ENCODE measurements at regions not wholly inside any gene's neighbourhood (a gene's known extent, or its start where the extent isn't known, plus 50 kb on each side); places are given as distances from the start of the nearest gene placed in this dataset.
"Not testable (repeated sequence)": the region's sequence is repeated elsewhere in the genome, so short reads cannot be mapped to it uniquely, and the experiment has no call there.

DNA sequence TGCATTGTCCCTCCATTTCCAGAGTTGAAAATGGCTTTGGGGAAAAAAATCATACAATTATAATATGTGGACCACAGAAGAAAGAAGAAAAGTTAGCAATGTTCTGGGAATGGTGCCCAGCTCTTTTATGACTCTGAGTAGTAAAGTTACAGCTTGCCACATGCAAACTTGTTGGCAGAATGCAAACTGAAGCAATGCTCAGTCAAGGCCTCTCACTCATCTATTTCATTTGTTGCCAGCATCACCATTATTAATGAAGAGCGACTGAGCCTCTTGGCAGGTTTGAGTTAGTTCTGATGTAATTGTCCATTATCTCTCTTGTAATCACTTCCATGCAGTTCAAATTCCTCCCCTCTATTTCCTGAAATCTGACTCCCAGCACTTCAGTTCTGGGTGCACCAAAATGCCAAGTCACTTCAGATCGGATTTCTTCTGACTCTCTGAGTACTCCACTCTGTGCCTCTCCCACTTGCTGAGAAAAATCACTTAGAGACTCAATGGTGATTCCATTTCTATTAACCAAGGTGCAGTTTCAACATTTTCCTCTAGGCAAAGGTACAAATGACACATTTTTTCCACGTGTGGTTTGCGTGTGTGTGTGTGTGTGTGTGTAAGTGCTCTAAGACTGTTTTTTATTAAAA is 154.4 kb upstream of the STMND1 start:
- DNase-seq = peak; percentile 35

DNA sequence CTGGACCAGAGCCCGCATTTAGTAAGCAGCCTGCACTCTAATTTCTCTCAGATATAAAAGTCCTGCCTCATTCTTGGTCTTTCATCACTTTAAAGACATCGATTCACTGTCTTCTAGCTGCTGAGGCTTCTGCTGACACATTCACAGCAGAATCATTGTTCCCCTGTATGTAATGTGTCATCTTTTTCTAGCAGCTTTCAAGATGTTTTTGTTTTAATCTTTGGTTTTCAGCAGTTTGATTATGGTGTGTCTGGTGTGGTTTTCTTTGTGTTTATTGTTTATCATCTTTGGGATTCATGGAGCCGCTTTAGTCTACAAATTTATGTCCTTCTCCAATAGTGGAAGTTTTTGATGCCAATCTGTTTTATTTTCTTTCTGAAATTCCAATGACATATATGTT is 157.3 kb upstream of the STMND1 start:
- DNase-seq = no peak

DNA sequence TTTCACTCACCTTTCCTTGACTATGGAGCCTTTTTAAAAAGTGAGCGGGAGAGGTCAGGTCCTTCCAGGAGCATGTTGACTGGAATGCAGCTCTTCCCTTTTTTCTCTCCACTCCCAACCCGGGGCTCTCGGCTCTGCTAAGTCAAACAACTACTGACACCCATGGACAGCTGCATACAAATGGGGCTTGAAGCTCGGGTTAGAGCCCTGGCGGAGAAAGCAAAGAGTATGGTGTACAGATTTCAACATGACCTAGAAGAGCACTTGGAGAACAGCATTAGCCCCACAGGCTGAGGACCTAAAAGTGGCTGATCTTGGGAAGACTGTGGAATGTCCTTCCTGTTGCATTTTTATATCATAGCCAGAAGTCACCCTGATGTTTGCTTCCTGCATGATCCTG is 162.0 kb upstream of the STMND1 start:
- DNase-seq = no peak

DNA sequence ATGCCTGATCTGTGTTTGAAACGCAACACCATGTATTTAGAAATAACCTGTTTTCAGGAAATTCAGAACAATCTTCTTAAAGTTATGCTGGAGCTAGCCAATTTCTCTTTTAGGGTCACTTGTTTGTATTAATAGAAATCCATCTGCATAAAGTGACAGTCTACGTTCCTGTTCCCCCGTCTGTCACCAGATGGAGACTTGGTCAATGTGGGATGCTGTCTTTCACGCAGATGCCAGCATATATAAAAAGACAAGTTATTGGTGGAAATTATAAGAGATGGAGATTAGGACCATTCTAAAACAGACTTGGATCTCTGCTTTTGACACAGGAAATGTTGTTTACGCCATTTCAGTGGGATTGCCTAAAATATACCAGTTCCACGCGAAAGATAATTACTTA is 162.5 kb upstream of the STMND1 start:
- DNase-seq = no peak

DNA sequence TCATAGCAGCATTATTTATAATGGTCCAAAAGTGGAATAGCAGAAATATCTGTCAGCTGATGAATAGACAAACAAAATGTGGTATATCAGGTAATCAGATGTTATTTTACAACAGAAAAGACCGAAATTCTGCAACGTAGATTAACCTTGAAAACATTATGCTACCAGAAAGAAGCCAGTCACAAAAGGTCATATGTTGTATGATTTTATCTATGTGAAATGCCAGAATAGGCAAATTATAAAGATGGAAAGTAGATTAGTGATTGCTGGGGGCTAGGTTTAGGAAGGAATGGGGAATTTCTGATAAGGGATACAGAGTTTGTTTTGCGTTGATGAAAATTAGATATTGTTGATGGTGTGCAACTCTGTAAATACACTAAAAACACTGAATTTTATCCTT is 165.0 kb upstream of the STMND1 start:
- DNase-seq = no peak

DNA sequence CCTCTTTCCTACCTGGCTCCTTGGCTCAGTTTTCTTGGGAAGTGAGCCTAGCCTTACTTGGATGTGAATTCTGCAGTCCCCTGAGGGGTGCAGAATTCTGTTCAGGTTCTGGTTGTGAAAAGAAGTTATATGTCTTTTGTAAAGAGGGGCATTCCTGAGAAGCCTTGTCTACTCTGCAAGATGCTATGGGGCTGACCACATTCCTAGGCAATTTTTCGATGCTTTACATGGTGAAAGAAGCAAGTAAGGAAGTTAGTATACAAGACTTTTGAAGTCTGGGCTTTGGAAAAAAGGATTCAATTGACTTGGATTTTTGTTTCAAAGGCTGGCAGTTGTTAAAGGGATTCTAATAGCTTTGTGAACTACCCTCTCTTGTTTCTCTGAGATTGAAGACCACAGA is 167.9 kb upstream of the STMND1 start:
- DNase-seq = no peak

DNA sequence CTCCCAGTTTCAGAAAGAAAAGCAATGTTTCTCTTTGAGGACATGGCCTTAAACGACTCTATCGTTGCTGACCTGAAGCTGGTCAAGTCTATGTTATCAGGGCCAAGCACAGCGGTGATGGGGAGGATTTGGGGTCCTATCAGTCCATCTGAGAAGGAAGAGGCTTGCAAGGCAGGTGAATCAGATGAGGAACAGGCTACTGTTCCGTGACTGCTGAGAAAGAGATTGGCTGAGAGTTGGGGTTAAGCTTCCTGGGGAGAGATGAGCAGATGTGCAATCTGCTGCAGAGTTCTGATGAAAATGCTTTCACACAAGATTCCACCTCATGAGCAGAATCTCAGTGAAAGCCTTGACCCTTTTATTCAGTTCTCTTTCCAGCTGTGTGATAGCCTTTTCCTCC is 168.3 kb upstream of the STMND1 start:
- DNase-seq = no peak

DNA sequence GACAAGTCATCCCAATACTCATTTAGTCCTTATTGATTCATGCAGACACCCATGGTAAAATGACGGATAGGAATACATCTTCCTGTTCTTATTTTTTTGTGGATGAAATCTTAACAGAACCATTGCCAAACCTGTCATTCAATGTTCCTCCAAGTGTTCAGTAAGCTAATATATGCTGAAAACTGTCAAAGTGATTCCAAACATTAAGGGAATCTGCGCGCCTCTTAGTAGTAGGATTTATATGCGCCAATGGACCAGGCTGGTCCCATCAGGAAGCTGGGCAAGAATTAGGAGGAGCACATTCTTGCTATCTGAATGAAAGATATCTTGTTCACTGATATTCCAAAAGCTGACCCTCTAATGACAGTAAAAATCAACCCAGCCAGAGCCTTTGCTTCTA is 168.9 kb upstream of the STMND1 start:
- no peak for DNase-seq

DNA sequence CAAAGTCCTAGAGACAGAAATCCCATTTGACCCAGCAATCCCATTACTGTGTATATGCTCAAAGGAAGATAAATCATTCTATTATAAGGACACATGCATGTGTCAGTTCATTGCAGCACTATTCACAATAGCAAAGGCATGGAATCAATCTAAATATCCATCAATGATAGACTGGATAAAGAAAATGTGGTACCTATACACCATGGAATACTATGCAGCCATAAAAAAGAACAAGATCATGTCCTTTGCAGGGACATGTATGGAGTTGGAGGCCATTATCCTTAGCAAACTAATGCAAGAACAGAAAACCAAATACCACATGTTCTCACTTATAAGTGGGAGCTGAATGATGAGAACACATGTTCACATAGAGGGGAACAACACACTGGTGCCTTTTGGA is 169.8 kb upstream of the ATXN1 start:
- not testable (repeated sequence) for DNase-seq

DNA sequence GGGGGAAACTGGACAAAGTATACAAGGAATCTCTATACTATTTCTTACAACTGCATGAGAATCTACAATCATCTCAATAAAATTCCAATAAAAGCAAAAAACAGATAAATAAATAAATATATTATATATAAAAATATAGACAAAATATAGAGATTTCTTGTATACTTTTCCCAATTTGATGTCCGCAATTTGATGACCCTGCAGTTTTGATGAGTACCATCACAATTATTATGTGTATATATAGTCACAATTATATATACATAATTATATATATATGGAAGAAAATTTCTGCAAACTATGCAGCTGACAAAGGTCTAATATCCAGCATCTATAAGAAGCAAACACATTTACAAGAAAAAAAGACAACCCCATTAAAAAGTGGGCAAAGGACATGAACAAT is 169.2 kb upstream of the ATXN1 start:
- DNase-seq = no peak

DNA sequence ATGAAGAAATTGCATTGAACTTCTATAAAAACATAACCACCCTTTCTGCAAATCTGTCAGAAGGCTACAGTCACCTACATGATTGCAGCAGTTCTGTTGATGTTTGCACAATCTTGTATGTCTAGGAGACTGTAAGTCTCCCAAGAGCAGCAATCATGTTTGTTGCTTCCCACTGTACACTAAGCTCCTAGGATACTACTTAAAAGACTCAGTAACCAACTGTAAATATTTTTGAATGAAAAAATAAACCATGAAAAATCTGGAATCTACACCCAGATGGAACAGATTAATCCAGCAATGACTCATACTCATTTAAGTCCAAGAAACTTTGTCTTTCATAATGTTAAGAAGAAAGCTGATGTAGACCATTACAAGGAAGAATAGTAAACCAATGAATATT is 168.5 kb upstream of the ATXN1 start:
- DNase-seq = no peak

DNA sequence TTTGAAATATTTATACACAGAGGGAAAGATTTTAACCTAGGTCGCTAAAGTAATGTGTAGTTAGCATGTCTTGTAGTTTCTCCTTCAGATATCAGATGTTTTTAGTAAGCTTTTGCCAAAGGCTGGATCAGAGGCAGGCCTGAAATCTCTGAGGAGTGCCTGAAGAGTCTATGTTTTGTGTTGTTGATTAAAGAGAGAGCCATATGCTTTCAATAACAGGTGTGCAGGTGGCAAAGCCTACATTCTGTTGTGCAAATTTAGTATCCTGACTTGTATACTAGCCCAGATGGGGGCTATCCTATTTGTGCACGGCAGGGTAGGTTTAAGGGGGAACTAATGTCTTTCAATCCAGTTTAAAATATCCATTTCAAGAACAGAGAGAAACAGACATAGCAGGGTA is 167.1 kb upstream of the ATXN1 start:
- DNase-seq = no peak

DNA sequence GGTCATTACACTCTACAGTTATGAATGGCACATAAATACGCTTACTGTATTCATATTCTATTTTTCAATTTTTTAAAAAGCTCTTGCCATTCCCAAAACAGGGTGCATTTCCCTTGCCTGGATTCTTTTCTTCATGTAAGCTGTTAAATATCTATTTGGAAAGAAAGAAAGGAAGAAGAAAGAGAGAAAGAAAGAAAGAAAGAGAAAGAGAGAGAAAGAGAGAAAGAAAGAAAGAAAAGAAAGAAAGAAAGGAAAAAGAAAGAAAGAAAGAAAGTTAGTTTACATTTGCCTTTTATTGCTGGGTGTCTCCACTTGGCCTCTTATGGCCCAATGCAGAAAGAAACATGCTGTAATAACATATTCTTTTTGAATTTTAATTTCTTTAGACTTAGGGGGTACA is 165.9 kb upstream of the ATXN1 start:
- DNase-seq = no peak

DNA sequence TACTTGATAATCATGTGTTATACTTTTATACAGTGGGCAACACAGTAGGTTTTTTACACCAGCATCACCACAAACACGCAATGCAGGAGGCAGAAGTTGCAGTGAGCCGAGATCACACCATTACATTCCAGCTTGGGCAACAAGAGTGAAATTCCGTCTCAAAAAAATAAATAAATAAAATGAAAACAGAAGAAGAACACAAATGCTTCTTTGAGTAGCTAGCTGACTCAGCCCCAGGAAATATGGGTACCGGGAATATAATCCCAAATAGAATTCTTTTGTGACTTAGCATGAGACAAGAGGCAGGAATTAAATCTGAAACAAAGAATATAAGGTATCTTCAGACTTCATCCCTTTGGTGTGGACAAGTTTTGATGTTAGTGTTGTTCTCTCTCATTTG is 164.2 kb upstream of the ATXN1 start:
- no peak for DNase-seq

DNA sequence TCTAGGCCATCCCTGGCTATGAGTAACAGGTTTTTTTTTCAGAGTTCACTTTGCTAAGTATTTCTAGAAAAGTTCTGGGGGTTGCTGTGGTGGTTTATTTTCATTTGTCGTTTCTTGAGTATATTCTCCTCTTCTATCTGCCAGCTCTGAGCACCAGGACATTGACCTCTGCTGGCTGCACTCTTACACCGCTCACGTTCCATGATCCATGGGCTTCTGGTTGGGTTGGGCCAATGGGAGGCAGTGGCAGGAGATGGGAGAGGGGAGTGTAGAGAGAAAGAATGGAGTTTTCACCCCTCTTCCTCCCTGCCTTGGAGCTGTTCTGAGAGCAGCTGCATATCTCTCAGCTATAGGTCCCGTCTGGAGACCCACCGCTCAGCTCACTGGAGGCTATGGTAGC is 161.0 kb upstream of the ATXN1 start:
- DNase-seq = no peak

DNA sequence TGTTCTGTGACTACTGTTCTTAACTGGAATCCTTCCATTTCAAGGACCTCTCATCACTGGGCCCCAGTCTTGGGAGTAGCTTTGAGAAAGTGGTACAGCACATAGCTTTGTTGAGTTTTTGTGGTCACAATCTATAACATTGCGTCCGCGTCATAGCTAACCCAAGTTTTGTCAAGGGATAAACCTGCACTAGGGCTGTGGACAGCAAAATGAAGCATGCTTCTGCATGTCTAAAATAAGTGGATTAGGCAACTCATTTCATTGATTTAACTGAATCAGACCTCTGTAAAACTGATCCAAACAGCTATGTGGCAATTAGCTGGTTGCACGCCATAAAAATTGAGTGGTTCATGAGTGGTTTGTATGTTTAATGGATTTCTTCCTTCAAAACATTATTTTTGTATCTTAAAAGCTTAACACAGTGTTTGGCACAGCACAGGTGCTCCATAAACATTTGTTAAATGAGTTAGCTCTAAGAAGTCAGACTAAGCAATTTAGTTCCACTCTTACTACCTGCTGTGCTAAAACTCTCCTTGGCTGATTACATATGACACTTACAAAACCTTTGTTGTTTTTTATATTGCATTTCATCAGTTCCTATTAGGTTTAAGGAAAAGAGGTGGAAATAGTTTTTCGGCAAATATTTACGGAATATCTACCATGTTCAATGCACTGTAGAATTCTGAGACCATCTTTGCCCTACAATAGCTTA is 160.3 kb upstream of the ATXN1 start:
- peak; percentile 9 for DNase-seq

DNA sequence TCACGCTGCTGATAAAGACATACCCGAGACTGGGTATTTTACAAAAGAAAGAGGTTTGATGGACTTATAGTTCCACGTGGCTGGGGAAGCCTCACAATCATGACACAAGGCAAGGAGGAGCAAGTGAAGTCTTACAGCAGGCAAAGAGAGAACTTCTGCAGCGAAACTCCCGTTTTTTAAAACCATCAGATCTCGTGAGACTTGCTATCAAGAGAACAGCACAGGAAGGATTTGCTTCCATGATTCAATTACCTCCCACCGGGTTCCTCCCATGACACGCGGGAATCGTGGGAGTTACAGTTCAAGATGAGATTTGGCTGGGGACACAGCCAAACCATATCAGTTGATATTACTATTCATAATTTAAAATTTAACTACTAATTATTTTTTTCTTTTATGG is 157.3 kb upstream of the ATXN1 start:
- no peak for DNase-seq

DNA sequence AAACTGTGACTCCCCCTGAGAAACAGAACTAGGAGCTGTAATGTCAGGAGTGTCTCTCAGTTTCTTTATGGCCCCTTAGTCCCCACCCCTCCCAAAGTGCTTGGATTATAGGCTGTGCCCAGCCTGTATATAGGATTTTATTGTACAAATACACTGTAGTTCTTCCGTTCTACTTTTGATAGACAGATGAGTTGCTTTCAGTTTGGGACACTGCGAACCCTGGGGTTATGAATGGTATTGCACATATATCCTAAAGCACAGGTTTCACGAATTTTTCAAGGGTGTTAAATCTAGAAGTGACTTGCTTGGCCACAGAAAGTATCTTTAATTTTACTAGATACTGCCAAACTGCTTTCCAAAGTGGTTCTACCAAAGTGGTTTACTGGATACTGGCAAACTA is 152.9 kb upstream of the ATXN1 start:
- DNase-seq = no peak

DNA sequence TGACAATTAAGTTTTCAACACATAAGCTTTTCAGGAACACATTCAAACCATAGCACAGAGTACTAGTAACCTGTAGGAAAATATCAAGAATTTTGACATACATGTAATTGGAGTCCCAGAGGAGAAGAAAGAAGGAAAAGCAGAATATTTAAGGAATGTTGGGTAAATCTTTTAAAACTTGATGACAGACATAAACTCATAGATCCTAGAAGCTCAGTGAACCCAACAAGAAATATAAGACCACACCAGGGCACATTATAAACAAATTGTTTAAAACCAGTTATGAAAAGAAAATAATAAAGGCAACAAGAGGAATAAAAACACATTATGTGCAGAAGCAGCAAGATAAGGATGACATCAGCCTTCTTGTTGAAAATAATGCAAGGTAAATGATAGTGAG is 151.5 kb upstream of the ATXN1 start:
- DNase-seq = no peak

DNA sequence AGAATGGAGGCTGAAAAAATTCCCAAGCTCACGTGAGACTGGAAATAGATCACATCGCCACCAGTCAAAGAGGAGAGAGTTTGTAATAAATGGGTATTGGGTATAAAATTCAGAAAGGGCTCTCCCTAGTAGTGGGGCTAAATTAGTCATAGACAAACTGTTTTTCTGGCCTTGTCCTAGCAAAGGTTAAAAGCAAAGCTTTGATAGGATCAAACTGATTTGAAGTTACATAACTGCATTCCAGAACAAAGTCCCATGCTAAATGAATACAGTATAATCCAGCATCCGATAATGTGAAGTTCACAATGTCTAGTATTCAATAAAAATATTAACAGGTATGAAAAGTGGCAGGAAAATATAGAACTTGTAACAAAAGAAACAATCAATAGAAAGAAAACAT is 149.8 kb upstream of the ATXN1 start:
- DNase-seq = no peak

DNA sequence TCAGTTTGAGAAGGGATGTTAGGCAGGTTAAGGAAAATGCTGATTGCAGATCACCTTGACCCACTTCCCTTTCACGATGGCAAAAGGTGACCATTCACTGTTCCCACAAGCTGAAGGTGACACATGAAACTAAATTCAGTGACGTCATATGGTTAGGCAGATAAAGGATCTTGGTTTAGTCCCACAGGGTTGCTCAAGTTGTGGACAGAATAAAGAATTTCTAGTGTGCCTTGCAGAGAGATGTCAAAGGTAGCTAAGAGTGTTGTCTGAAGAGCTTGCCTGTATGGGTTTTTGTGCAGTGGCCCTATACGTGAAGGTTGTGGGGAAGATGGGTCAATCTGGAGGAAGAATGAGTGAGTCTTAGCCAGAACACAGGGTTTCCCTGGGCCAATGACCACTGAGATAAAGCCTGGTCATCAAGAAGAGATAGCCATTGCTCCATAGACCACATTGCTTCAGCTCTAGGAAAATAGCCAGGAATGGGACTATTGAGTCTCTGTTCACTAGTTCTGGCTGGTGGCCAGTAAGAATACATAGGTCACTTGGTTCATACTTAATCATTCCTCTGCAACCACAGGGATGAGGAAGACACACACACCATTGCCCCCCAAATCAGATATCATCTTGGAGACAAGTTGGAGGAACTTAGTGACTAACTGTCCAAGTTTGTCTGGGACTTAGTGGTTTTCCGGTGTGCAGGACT is 148.5 kb upstream of the ATXN1 start:
- DNase-seq = no peak

DNA sequence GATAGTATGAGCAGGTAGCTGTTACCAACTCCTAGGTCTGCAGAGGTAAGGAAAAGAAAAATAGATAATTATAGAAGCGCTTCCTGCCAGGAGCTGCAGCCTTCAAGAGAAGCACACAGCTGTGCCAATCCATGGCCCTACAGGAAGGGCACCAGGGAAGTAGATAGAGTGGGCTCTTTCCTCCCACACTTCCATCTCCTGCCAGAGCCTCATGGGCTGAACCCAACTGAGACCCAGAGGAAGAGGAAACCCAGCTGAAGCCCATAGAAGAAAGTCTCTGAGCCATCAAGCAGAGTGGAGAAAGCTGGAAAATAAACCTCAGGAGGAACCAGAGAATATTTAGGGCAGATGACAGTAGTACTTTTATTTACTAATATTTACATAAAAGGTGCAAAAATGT is 146.7 kb upstream of the ATXN1 start:
- no peak for DNase-seq

DNA sequence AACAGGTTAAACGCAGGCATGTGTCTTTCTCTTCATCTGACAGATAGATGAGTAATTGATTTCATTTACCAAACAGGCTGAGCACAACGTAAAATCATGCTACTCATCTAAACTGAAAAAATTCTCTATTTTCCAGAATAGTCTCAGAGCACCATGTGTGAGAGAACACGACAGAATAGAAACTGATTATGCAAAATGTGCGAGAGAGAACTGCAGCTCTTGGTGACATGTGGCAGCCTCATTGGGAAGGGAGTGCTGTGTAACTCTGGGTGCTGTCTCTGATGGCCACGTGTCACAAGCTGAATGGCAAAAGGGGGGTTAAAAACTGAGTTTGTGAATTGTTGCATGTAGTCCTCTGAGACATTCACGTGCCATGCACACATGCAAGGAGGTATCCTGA is 143.7 kb upstream of the ATXN1 start:
- no peak for DNase-seq

DNA sequence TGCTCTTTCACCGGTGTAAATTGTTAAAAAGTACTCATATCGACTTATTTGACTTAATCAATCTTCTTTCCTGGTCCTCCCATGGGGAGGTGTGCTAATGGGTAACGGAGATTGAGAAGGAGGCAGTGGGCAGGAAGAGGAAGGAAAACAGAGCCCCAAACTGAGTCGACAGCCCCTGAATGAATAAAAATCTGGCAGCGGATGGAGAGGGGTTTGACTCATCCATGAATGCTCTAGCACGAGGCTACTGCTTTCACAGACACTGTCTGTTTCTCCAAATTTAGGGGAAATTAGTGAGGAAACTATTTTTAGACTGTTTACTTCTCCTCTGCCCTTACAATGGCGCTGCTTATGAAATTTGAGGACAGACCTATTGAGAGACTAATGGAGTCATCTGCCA is 142.2 kb upstream of the ATXN1 start:
- no peak for DNase-seq

DNA sequence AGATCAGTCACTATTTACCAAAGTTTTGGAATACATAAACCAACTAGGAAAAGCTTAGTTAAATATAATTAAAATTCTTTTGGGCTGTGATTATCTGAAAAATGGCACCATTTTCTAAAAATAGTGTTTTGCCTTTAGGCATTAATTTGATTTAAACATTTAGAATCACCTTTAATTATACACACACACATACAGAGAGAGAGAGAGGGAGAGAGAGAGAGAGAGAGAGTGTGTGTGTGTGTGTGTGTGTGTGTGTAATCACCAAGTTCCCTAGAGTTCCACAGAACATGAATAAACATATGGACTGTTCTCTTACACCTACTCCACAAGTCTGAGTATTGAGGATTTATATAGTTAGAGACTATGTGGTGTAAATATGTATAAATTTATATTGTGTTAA is 141.2 kb upstream of the ATXN1 start:
- DNase-seq = no peak
